ENCODE measurements at regions not wholly inside any gene's neighbourhood (a gene's known extent, or its start where the extent isn't known, plus 50 kb on each side); places are given as distances from the start of the nearest gene placed in this dataset.

DNA sequence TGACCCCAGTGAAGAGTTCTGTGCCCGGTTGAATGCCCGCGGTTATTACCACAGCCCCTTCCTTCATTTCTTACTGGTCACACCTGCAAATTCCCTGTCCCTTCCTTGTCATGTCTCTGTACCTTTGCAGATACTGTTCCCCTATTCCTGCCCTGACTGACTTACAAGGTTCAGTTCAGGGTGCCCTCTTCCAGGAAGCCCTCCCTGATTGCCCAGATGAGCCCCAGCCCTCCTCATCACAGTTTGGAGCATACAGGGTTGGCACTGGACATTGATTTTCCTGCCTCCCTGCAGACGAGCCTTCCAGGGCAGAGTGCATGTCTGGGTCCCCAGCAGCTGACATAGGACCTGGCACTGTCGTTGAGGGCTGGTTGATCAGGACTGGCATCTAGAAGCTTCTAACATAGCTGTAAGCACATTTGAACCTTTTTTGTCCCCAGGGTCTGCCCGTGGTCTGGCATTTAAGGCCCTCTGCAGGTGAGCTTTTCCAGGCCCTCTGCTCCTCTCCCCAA is 70.4 kb upstream of the SHISAL1 start:
- Histone ChIP-seq H3K27me3 (ENCODE audit: low read depth) (peaks cover 46% of the 10 kb centered on the region), H3K4me3 (no peak overlapping the region), H3K36me3 (replicated peaks) (no peaks in the 10 kb centered on the region), H3K4me1 (no peaks in the 10 kb centered on the region), H3K9me3 (no peaks in the 10 kb centered on the region)
- no peak for DNase-seq (ENCODE audit: low spot score in 2 of 2)
- in situ Hi-C loops (cut with MboI; ENCODE audit: low sequenced_read_pairs), result no loop called here

DNA sequence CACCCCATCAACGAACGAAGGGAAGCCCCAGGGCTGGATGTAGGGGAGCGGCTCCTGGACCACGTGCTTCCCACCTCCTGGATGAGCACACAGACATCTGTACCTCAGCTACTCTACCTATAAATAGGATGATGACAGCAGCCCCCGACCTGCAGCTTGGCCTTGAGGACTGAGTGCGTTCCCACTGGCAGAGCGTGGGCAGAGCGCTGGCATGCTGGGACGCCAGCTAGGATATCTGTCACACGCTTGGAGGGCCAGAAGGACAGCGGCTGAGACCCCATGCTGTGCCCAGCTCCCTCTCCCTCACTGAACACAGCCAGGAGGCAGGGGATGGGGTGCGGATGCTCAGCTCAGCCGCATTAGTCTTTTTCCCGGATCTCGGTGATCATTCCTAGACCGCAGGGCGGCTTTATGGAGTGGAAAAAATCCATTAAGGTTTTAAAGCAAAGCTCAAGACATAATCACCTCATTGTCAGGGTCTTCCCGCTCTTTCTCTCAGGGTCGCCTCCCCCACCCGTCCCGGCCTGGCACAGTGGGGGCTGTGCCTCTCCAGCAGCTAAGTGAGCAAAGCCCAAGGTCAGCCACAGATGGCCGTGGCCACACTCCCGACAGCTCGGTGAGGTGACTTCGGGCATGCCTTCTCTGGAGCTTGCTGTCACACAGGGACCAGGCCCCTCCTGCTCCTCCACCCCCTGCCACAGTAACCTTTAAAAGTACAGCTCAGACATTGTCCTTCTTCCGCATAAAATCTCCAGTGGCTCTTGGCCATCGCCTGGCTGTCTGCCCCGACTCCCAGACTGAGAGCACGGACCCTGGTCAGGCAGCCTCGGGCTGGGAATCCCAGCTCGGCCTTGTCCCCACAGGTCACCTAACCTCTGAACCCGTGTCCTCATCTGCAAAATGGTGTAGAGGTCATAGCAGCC is 69.6 kb upstream of the SHISAL1 start:
- in situ Hi-C loops (cut with MboI; ENCODE audit: low sequenced_read_pairs), result no loop called here
- Histone ChIP-seq H3K4me1 (no peaks in the 10 kb centered on the region), H3K36me3 (replicated peaks) (no peaks in the 10 kb centered on the region), H3K4me3 (no peak overlapping the region), H3K9me3 (no peaks in the 10 kb centered on the region), H3K27me3 (ENCODE audit: low read depth) (peaks cover 39% of the 10 kb centered on the region)
- no peak for DNase-seq (ENCODE audit: low spot score in 2 of 2)

DNA sequence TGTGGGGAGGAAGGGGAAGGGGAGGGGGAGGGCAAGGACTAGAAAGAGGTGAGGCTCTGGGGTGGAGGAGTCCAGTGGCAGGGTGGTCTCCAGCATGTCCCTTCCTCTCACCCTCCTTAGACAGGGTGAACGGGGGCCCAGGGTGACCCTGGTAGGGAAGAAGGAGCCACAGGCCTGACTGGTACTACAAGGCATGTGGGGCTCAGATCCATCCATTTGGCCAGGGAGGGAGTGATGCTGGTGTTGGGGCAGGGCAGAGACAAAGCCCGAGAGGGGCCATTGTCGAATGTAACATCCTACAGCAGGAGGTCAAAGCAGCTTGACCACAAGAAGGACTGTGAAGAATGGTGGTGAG is 69.0 kb upstream of the SHISAL1 start:
- H3K27me3 ChIP-seq (ENCODE audit: low read depth), result peaks cover 32% of the 10 kb centered on the region
- no peaks in the 10 kb centered on the region for H3K36me3 ChIP-seq (replicated peaks)
- H3K9me3 ChIP-seq, result no peaks in the 10 kb centered on the region
- no peak for DNase-seq (ENCODE audit: low spot score in 2 of 2)
- in situ Hi-C loops (cut with MboI; ENCODE audit: low sequenced_read_pairs), result no loop called here
- H3K4me3 ChIP-seq, result no peak overlapping the region
- no peaks in the 10 kb centered on the region for H3K4me1 ChIP-seq

GRCh38 chr22:44380756-44381486 is 68.2 kb upstream of the SHISAL1 start:
- Histone ChIP-seq H3K36me3 (replicated peaks) (no peaks in the 10 kb centered on the region), H3K9me3 (no peaks in the 10 kb centered on the region), H3K4me1 (no peaks in the 10 kb centered on the region), H3K27me3 (ENCODE audit: low read depth) (peaks cover 32% of the 10 kb centered on the region), H3K4me3 (no peak overlapping the region)
- in situ Hi-C loops (cut with MboI; ENCODE audit: low sequenced_read_pairs), result no loop called here
- no peak for DNase-seq (ENCODE audit: low spot score in 2 of 2)

GRCh38 chr22:44379817-44380755 is 67.3 kb upstream of the SHISAL1 start:
- H3K4me1 ChIP-seq, result no peaks in the 10 kb centered on the region

GRCh38 chr22:44378380-44378779 is 65.6 kb upstream of the SHISAL1 start:
- Histone ChIP-seq H3K4me3 (no peak overlapping the region), H3K4me1 (no peaks in the 10 kb centered on the region), H3K27me3 (ENCODE audit: low read depth) (peaks cover 32% of the 10 kb centered on the region), H3K9me3 (no peaks in the 10 kb centered on the region), H3K36me3 (replicated peaks) (no peaks in the 10 kb centered on the region)
- in situ Hi-C loops (cut with MboI; ENCODE audit: low sequenced_read_pairs), result no loop called here
- DNase-seq (ENCODE audit: low spot score in 2 of 2), result no peak

More at GRCh38 chr22:44379817-44380755, 67.3 kb upstream of the SHISAL1 start:
- H3K36me3 ChIP-seq (replicated peaks), result no peaks in the 10 kb centered on the region
- H3K9me3 ChIP-seq, result no peaks in the 10 kb centered on the region
- DNase-seq (ENCODE audit: low spot score in 2 of 2), result no peak
- in situ Hi-C loops (cut with MboI; ENCODE audit: low sequenced_read_pairs), result no loop called here
- peaks cover 32% of the 10 kb centered on the region for H3K27me3 ChIP-seq (ENCODE audit: low read depth)
- H3K4me3 ChIP-seq, result no peak overlapping the region

- no peak overlapping the region for H3K4me3 ChIP-seq
- no peaks in the 10 kb centered on the region for H3K36me3 ChIP-seq (replicated peaks)
- H3K9me3 ChIP-seq, result no peaks in the 10 kb centered on the region
- no peak for DNase-seq (ENCODE audit: low spot score in 2 of 2)
- H3K4me1 ChIP-seq, result no peaks in the 10 kb centered on the region
- in situ Hi-C loops (cut with MboI; ENCODE audit: low sequenced_read_pairs), result no loop called here
- peaks cover 10% of the 10 kb centered on the region for H3K27me3 ChIP-seq (ENCODE audit: low read depth)
These were observed 62.7 kb upstream of the SHISAL1 start for GRCh38 chr22:44375451-44375850.

DNA sequence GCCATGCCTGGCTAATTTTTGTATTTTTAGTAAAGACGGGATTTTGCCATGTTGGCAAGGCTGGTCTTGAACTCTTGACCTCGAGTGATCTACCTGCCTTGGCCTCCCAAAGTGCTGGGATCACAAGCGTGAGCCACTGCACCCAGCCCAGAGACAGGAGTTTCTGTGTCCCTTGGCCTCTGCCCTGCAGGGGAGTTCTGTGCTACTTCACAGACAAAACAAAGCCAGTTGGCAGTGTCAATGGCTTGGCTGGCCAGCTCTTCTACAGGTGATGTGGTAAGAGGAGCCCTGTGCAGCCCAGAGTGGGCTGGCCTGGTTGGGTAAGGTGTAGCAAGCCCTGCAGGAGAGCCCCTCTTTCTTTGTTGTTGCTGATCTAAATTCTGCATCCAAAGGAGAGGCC is 60.5 kb upstream of the SHISAL1 start:
- DNase-seq (ENCODE audit: low spot score in 2 of 2), result no peak
- H3K4me3 ChIP-seq, result no peak overlapping the region
- H3K27me3 ChIP-seq (ENCODE audit: low read depth), result no peaks in the 10 kb centered on the region; the same call in none of the 2 replicates
- H3K4me1 ChIP-seq, result no peaks in the 10 kb centered on the region
- no peaks in the 10 kb centered on the region for H3K36me3 ChIP-seq (replicated peaks)
- no peaks in the 10 kb centered on the region for H3K9me3 ChIP-seq
- in situ Hi-C loops (cut with MboI; ENCODE audit: low sequenced_read_pairs), result no loop called here

DNA sequence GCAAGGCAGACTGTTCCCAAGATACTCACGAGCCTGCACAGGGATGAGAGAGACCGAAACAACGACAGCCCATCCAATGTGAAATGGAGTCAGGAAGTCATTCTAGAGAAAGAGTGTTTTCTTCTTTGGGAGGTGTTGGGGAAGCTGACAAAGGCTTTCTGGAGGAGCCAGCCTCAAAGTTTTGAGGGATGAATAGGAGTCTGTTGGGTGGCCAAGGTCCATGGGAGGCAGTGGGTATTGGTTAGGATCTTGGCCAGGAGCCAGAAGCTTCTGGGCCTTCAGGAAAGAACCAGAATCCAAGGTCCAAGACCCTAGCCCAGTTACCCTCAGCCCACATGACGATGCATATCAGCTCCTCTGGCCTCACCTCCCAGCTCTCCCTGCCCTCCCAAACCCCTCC is 59.9 kb upstream of the SHISAL1 start:
- in situ Hi-C loops (cut with MboI; ENCODE audit: low sequenced_read_pairs), result no loop called here
- Histone ChIP-seq H3K9me3 (no peaks in the 10 kb centered on the region), H3K4me1 (no peaks in the 10 kb centered on the region), H3K27me3 (ENCODE audit: low read depth) (no peaks in the 10 kb centered on the region; the same call in none of the 2 replicates), H3K4me3 (no peak overlapping the region), H3K36me3 (replicated peaks) (no peaks in the 10 kb centered on the region)
- no peak for DNase-seq (ENCODE audit: low spot score in 2 of 2)

DNA sequence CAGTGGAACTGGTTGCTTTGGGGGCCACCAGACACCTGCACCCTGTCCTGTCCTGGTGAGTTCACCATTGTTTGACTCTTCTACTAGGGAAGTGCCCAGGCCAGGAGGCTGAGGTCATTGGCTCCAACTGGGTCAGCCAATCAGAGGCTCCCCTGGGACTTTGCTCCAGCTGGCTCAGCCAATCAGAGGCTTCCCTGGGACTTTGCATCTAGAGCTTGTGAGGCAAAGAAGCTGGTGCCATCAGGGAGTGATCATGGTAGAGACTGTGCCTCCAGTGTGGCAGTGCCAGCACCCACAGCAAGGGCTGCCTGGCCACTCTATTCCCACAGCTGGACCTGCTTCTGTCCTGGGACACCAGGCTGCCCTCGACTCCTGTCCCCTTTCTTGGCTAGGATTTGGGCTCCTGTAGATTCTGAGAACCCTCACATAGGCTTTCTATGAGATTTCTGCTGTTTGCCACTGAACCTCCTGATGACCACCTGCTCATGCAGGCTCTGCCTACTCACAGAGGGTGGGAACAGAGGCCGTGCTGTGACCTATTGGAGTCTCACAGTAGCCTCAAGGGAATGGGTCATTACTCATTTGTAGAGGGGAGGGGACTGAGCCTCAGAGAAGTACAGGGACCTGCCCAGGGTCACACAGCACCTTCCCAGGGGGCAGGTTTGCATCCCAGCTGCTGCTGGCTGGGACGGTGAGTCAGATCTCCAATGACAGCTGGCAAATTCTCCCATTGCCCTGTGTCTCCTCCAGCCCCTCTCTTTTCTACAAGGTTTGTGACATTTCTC is 59.2 kb upstream of the SHISAL1 start:
- H3K4me3 ChIP-seq, result no peak overlapping the region
- no peak for DNase-seq (ENCODE audit: low spot score in 2 of 2)
- no peaks in the 10 kb centered on the region for H3K9me3 ChIP-seq
- in situ Hi-C loops (cut with MboI; ENCODE audit: low sequenced_read_pairs), result no loop called here
- H3K36me3 ChIP-seq (replicated peaks), result no peaks in the 10 kb centered on the region
- no peaks in the 10 kb centered on the region for H3K4me1 ChIP-seq
- H3K27me3 ChIP-seq (ENCODE audit: low read depth), result no peaks in the 10 kb centered on the region; the same call in 1 of the 2 replicates

DNA sequence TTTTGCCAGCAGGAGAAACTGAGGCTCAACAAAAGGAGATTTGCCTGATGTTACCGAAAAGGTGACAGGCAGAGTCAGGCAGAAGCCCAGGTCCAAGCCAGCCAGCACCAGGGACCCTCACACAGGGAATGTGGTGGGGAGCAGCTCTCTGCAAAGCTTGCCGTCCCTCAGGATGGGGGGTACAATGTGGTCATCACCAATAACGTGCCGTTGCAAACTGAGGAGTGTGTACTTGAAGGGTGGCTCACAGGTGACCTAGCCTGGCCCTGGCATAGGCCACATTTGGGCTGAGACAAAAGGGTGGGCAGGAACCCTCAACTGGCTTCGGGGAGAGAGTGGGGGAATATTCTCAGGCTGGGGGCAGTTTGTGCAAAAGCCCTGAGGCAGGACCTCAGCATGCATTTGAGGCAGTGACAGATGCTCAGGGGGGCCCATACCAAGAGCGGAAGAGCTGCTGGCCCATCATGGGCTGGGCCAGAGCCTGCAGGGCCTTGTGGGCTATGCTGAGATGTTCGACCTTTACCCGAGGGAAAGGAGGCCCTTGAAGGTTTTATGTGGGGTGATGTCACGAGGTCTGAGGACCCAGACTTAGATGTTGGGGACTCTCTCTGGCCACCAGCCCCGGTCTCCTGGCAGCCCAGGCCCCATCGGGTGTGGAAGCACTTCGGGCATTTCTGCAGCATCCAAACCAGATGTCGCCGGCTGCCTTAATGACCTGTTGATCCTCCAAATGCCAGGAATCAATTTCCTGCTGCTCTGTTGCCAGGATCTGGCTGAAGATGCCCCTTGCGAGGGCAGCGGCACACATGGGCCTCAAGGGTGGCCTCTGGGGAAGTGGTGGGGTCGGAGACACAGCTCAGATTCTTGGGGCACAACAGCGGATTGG is 57.4 kb upstream of the SHISAL1 start:
- H3K9me3 ChIP-seq, result no peaks in the 10 kb centered on the region
- no peaks in the 10 kb centered on the region for H3K36me3 ChIP-seq (replicated peaks)
- no peak overlapping the region for H3K4me3 ChIP-seq
- in situ Hi-C loops (cut with MboI; ENCODE audit: low sequenced_read_pairs), result no loop called here
- no peaks in the 10 kb centered on the region for H3K27me3 ChIP-seq (ENCODE audit: low read depth)
- no peak for DNase-seq (ENCODE audit: low spot score in 2 of 2)
- no peaks in the 10 kb centered on the region for H3K4me1 ChIP-seq

GRCh38 chr22:44369293-44369661 is 56.5 kb upstream of the SHISAL1 start:
- DNase-seq (ENCODE audit: low spot score in 2 of 2), result no peak
- H3K4me3 ChIP-seq, result no peak overlapping the region

More at GRCh38 chr22:44369293-44369661, 56.5 kb upstream of the SHISAL1 start:
- Histone ChIP-seq H3K36me3 (replicated peaks) (no peaks in the 10 kb centered on the region), H3K4me1 (no peaks in the 10 kb centered on the region), H3K27me3 (ENCODE audit: low read depth) (no peaks in the 10 kb centered on the region), H3K9me3 (no peaks in the 10 kb centered on the region)
- in situ Hi-C loops (cut with MboI; ENCODE audit: low sequenced_read_pairs), result no loop called here
